SJCRH30 (cell line): ENCODE measurements at regions not wholly inside any gene's neighbourhood (a gene's known extent, or its start where the extent isn't known, plus 50 kb on each side); places are given as distances from the start of the nearest gene placed in this dataset.

Experiments
- DNase-seq, 2 experiments: peaks; one replicate each; pipeline ENCODE4 v3.0.0-alpha.2; 2015 to 2020
- H3K27ac ChIP-seq: fragments of 250-450 bp; sonication (Bioruptor Pico); 2 replicates; pipeline ENCODE4 v1.5.1; 2020; ENCODE audit warnings: mild to moderate bottlenecking, moderate library complexity
- H3K27me3 ChIP-seq: fragments of 250-450 bp; sonication (Bioruptor Pico); 2 replicates; pipeline ENCODE4 v1.5.1; 2020; ENCODE audit warnings: mild to moderate bottlenecking, moderate library complexity
- H3K36me3 ChIP-seq: fragments of 250-450 bp; sonication (Bioruptor Pico); 2 replicates; pipeline ENCODE4 v1.5.1; 2020; ENCODE audit warnings: mild to moderate bottlenecking, moderate library complexity
- H3K4me1 ChIP-seq: fragments of 250-450 bp; sonication (Bioruptor Pico); 2 replicates; pipeline ENCODE4 v1.5.1; 2020; ENCODE audit warnings: mild to moderate bottlenecking, moderate library complexity
- H3K4me3 ChIP-seq: fragments of 250-450 bp; sonication (Bioruptor Pico); 2 replicates; pipeline ENCODE4 v1.5.1; 2020; ENCODE audit warnings: mild to moderate bottlenecking, moderate library complexity
- H3K9me3 ChIP-seq: fragments of 250-450 bp; sonication (Bioruptor Pico); replicated peaks from 2 replicates; pipeline ENCODE4 v1.5.1; 2020; ENCODE audit warnings: mild to moderate bottlenecking, moderate library complexity

GRCh38 chr6:19332806-19333460 is 504.2 kb upstream of the ID4 start:
- no peaks in the 10 kb centered on the region for H3K9me3 ChIP-seq
- no peak overlapping the region for H3K4me3 ChIP-seq
- H3K4me1 ChIP-seq, result no peaks in the 10 kb centered on the region
- H3K27ac ChIP-seq, result no peak overlapping the region
- no peaks in the 10 kb centered on the region for H3K27me3 ChIP-seq
- no peak for DNase-seq
- no peaks in the 10 kb centered on the region for H3K36me3 ChIP-seq

DNA sequence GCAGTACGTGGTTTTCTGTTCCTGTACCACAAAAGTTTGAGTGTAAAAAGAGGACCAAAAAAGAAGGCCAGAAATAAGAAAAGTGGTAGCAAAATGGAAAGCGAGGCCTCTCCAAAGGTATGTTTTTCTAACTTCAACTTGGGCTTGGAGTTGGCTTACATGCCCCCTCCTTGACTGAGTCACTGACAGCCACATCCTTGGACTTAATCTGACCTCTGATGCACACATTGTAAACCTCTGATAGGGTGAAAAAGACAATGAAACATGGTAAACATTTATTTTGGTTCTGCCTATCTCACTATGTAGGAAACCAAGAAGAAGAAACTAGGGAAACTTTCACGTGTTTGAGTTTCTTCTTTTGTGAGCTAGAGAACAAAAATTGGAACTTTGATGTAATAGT is 503.2 kb upstream of the ID4 start:
- H3K27ac ChIP-seq, result no peak overlapping the region
- H3K9me3 ChIP-seq, result no peaks in the 10 kb centered on the region
- H3K4me3 ChIP-seq, result no peak overlapping the region
- H3K36me3 ChIP-seq, result no peaks in the 10 kb centered on the region
- H3K27me3 ChIP-seq, result no peaks in the 10 kb centered on the region
- no peak for DNase-seq
- no peaks in the 10 kb centered on the region for H3K4me1 ChIP-seq

DNA sequence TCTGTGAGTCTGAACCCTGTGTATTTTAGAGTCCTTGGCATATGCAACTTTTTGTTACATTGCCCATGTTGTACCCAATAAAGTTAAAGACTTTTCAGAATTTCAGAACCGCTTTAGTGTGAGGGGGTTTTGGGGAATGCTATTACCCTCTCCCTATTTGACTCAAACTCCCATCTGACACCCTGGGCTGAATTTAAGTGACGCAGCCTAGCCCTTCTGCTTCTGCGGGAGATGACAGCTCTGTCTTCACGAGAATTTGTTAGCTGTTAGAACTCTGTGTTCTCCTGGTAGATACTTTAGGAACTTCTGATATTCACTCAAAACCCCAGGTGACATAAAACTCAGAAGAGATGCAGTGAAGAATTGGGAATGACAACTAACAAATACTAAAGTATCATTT is 500.6 kb upstream of the ID4 start:
- Histone ChIP-seq H3K9me3 (no peaks in the 10 kb centered on the region), H3K27ac (no peak overlapping the region), H3K36me3 (no peaks in the 10 kb centered on the region), H3K4me1 (no peaks in the 10 kb centered on the region), H3K4me3 (no peak overlapping the region), H3K27me3 (no peaks in the 10 kb centered on the region)
- DNase-seq, result no peak

GRCh38 chr6:19337101-19337500 is 500.1 kb upstream of the ID4 start:
- Histone ChIP-seq H3K27me3 (no peaks in the 10 kb centered on the region), H3K27ac (no peak overlapping the region), H3K4me1 (no peaks in the 10 kb centered on the region), H3K9me3 (no peaks in the 10 kb centered on the region), H3K4me3 (no peak overlapping the region), H3K36me3 (no peaks in the 10 kb centered on the region)
- DNase-seq, result no peak

GRCh38 chr6:19342616-19343015 is 494.6 kb upstream of the ID4 start:
- H3K36me3 ChIP-seq, result no peaks in the 10 kb centered on the region
- H3K9me3 ChIP-seq, result no peaks in the 10 kb centered on the region
- H3K27me3 ChIP-seq, result no peaks in the 10 kb centered on the region
- H3K27ac ChIP-seq, result no peak overlapping the region
- no peak overlapping the region for H3K4me3 ChIP-seq
- no peak for DNase-seq
- H3K4me1 ChIP-seq, result no peaks in the 10 kb centered on the region

GRCh38 chr6:19349429-19349828 is 487.7 kb upstream of the ID4 start:
- no peaks in the 10 kb centered on the region for H3K27me3 ChIP-seq
- no peak overlapping the region for H3K4me3 ChIP-seq
- no peak overlapping the region for H3K27ac ChIP-seq
- no peak for DNase-seq
- no peaks in the 10 kb centered on the region for H3K4me1 ChIP-seq
- no peaks in the 10 kb centered on the region for H3K36me3 ChIP-seq
- H3K9me3 ChIP-seq, result no peaks in the 10 kb centered on the region

GRCh38 chr6:19354181-19354580 is 483.0 kb upstream of the ID4 start:
- no peak for DNase-seq
- Histone ChIP-seq H3K4me3 (no peak overlapping the region), H3K9me3 (no peaks in the 10 kb centered on the region), H3K4me1 (no peaks in the 10 kb centered on the region), H3K36me3 (no peaks in the 10 kb centered on the region), H3K27me3 (no peaks in the 10 kb centered on the region), H3K27ac (no peak overlapping the region)

DNA sequence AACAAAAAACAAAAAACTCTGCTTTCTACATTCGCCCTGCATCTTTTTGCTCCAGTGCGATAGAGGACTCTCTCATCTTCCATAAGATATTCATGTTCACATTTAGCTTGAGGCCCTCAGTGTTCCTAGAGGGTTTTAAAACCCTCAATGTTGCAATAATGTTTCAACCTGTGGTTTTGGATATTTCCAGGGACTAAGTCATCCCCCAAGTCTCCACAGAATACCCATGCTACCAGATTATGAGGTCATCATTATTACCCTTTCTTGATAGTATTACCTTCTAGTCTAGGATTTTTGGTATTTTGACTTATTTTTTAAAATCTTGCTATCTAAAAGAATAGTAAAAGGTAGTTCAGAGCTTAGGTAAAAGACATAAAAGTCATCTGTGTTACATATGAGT is 480.5 kb upstream of the ID4 start:
- Histone ChIP-seq H3K36me3 (no peaks in the 10 kb centered on the region), H3K27ac (no peak overlapping the region), H3K9me3 (no peaks in the 10 kb centered on the region), H3K4me1 (no peaks in the 10 kb centered on the region), H3K27me3 (no peaks in the 10 kb centered on the region), H3K4me3 (no peak overlapping the region)
- no peak for DNase-seq

- Histone ChIP-seq H3K36me3 (no peaks in the 10 kb centered on the region), H3K27me3 (no peaks in the 10 kb centered on the region), H3K27ac (no peak overlapping the region), H3K4me1 (no peaks in the 10 kb centered on the region), H3K4me3 (no peak overlapping the region), H3K9me3 (no peaks in the 10 kb centered on the region)
- no peak for DNase-seq
Observed at GRCh38 chr6:19362396-19362795, 474.8 kb upstream of the ID4 start.

DNA sequence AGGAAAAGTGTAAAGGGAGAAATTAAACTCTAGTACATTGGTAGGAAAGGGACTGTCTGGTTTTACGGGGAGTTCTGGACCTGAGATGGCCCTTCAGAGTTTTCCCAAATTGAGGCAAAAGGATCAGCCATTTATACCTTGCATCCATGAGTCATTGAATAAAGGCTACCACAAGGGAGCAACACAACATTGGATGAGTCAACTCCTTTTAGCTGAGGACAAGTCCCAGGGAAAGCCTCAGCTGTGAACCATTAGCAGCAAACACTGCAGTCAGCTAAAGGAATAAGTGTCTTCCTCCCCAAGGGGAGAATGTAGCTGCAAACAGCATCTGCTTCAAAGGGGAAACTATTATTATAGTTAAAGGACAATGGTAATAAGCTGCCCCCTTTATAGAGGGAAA is 468.7 kb upstream of the ID4 start:
- no peak for DNase-seq
- Histone ChIP-seq H3K9me3 (no peaks in the 10 kb centered on the region), H3K4me3 (no peak overlapping the region), H3K36me3 (no peaks in the 10 kb centered on the region), H3K4me1 (no peaks in the 10 kb centered on the region), H3K27me3 (no peaks in the 10 kb centered on the region), H3K27ac (no peak overlapping the region)

DNA sequence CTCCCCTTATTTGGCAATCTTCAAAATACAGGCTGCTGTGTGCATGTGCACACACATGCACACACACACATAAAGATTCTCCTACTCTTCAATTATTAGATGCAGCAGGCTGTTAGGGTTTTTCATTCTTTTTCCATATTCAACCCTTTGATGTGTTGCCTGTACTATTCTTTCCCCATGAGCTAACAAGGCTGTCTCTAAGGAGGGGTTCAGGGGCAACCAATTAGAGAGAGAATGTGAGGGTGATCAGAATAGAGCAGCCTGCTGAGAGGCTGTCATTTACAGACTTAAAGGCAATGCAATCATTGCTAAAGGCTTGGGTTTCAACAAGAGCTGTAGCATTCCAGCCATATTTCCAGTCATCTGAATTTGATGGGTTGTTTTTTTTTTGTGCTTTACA is 467.4 kb upstream of the ID4 start:
- Histone ChIP-seq H3K27me3 (no peaks in the 10 kb centered on the region), H3K27ac (no peak overlapping the region), H3K4me1 (no peaks in the 10 kb centered on the region), H3K9me3 (no peaks in the 10 kb centered on the region), H3K4me3 (no peak overlapping the region), H3K36me3 (no peaks in the 10 kb centered on the region)
- no peak for DNase-seq

DNA sequence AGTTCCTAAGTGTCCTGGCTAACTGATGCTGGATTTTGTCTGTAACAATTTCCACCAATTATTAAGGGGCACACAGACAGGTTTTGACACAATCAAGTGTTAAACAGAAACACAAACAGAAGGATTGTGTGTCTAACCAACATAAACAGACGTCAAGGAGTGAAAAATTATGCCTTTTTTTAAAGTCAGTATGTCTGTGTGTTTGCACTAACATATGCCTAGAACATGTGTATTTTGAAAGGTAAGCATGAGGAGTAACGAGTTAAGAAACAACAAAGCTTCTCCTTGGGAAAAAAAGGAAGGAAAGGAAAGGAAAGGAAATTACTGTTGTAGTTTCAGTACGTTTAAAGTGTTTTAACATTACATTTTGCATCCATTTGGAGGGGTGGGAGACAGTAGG is 466.3 kb upstream of the ID4 start:
- H3K27me3 ChIP-seq, result no peaks in the 10 kb centered on the region
- DNase-seq, result no peak

GRCh38 chr6:19375613-19376012 is 461.6 kb upstream of the ID4 start:
- DNase-seq, result no peak
- Histone ChIP-seq H3K36me3 (no peaks in the 10 kb centered on the region), H3K27me3 (no peaks in the 10 kb centered on the region), H3K4me3 (no peak overlapping the region), H3K4me1 (no peaks in the 10 kb centered on the region), H3K9me3 (no peaks in the 10 kb centered on the region), H3K27ac (no peak overlapping the region)

More for the DNA sequence above, 466.3 kb upstream of the ID4 start:
- no peaks in the 10 kb centered on the region for H3K9me3 ChIP-seq
- H3K27ac ChIP-seq, result no peak overlapping the region
- no peak overlapping the region for H3K4me3 ChIP-seq
- no peaks in the 10 kb centered on the region for H3K36me3 ChIP-seq
- H3K4me1 ChIP-seq, result no peaks in the 10 kb centered on the region

DNA sequence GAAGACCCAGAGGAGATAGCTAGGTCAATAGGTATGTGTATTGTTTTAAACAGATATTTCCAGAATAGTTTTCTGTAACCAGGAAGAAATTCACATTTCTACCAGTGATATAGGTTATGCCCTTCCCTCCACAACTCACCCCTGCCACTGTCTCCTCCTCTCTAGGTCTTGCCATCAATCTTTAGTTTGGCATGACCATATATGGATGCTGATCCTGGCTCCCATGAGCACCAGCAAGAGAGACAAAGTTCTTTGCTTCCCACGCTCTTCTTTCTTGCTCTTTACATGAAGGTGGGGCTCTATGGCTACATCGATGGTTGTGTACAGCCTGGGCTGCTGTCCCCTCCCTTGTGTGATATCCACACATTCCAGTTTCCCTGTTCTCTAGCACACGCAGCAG is 459.4 kb upstream of the ID4 start:
- Histone ChIP-seq H3K9me3 (no peaks in the 10 kb centered on the region), H3K27ac (no peak overlapping the region), H3K27me3 (no peaks in the 10 kb centered on the region), H3K4me3 (no peak overlapping the region), H3K4me1 (no peaks in the 10 kb centered on the region), H3K36me3 (no peaks in the 10 kb centered on the region)
- DNase-seq, result no peak

GRCh38 chr6:19380293-19380692 is 456.9 kb upstream of the ID4 start:
- Histone ChIP-seq H3K9me3 (no peaks in the 10 kb centered on the region), H3K4me1 (no peaks in the 10 kb centered on the region), H3K27me3 (no peaks in the 10 kb centered on the region), H3K4me3 (no peak overlapping the region), H3K27ac (no peak overlapping the region), H3K36me3 (no peaks in the 10 kb centered on the region)
- no peak for DNase-seq

DNA sequence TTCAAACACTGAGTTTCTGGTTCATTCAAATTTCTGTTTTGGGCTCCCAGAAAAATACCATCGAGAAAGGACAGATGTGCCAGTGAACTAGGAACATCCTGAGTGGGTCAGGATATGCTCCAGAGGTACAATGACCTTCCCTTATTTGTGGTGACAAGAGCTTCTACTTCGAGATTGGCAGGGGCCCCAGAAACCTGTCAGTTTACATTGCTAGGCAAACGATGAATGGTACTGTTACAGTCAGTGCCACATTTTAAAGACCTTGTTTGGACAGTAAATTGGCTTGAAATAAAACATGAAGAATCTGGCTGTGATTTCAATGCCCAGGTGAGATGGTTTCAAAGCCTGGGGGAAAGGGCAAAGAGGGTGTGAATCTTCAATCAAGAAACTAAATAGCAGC is 454.5 kb upstream of the ID4 start:
- Histone ChIP-seq H3K4me3 (no peak overlapping the region), H3K27me3 (no peaks in the 10 kb centered on the region), H3K9me3 (no peaks in the 10 kb centered on the region), H3K36me3 (no peaks in the 10 kb centered on the region), H3K27ac (no peak overlapping the region), H3K4me1 (no peaks in the 10 kb centered on the region)
- DNase-seq, result no peak
